ENCODE measurements at regions not wholly inside any gene's neighbourhood (a gene's known extent, or its start where the extent isn't known, plus 50 kb on each side); places are given as distances from the start of the nearest gene placed in this dataset.
"Not testable (repeated sequence)": the region's sequence is repeated elsewhere in the genome, so short reads cannot be mapped to it uniquely, and the experiment has no call there.

DNA sequence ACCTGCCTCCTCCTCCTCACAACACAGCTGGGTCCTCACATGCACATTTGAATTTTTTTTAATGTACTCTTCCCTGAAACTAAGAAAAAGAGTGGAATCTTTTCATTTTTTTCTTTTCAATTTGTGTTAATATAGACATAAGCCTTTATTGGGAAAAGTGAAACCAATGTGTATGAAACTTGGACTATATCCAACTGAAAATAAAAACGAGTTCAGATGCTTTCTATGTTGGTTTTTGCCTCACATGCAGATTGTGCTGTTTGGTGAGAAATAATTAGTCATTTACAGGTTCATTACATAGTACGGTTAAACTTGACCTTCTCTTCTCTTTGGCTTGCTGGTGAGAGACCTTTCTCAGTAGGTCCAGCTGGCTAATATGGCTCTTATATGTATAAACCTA lies 515.2 kb upstream of the FANCL start:
- no peaks in the 10 kb centered on the region for H3K36me3 ChIP-seq (ENCODE audit: insufficient read depth, low read length)
- H3K4me2 ChIP-seq (ENCODE audit: low read length): no peak overlapping the region
- H3K79me2 ChIP-seq (replicated peaks; ENCODE audit: insufficient read depth, low read length): no peaks in the 10 kb centered on the region
- H3F3A ChIP-seq (ENCODE audit: insufficient read depth, low read length, poor library complexity, severe bottlenecking): no peaks in the 10 kb centered on the region
- H3K9me3 ChIP-seq (ENCODE audit: low read length): peaks cover 7% of the 10 kb centered on the region
- H3K27ac ChIP-seq (ENCODE audit: low read length): no peak overlapping the region
- no peaks in the 10 kb centered on the region for H3K27me3 ChIP-seq (ENCODE audit: insufficient read depth, low read depth, low read length)
- H3K9ac ChIP-seq (ENCODE audit: low read length): no peak overlapping the region
- H3K9me2 ChIP-seq (ENCODE audit: insufficient read depth, low read length): no peaks in the 10 kb centered on the region
- no peak overlapping the region for H2AFZ ChIP-seq (ENCODE audit: low read depth, low read length)
- H4K20me1 ChIP-seq (ENCODE audit: insufficient read depth): no peaks in the 10 kb centered on the region
- H3K4me3 ChIP-seq (ENCODE audit: low read length): no peak overlapping the region
- no peak for TF ChIP-seq SMC3 (conservative IDR thresholded peaks at IDR 0.05; ENCODE audit: poor library complexity)
- no peak for TF ChIP-seq MXI1 (conservative IDR thresholded peaks at IDR 0.05; ENCODE audit: poor library complexity, severe bottlenecking)
- no peak for TF ChIP-seq EP300 (conservative IDR thresholded peaks at IDR 0.05; ENCODE audit: poor library complexity, severe bottlenecking)
- TF ChIP-seq TAF1 (IDR thresholded peaks at IDR 0.05; ENCODE audit: low read depth): no peak
- no peak for TF ChIP-seq EZH2 (IDR thresholded peaks at IDR 0.05; ENCODE audit: borderline replicate concordance, insufficient read depth, low read length, poor library complexity, severe bottlenecking)
- TF ChIP-seq, protein P1, sequence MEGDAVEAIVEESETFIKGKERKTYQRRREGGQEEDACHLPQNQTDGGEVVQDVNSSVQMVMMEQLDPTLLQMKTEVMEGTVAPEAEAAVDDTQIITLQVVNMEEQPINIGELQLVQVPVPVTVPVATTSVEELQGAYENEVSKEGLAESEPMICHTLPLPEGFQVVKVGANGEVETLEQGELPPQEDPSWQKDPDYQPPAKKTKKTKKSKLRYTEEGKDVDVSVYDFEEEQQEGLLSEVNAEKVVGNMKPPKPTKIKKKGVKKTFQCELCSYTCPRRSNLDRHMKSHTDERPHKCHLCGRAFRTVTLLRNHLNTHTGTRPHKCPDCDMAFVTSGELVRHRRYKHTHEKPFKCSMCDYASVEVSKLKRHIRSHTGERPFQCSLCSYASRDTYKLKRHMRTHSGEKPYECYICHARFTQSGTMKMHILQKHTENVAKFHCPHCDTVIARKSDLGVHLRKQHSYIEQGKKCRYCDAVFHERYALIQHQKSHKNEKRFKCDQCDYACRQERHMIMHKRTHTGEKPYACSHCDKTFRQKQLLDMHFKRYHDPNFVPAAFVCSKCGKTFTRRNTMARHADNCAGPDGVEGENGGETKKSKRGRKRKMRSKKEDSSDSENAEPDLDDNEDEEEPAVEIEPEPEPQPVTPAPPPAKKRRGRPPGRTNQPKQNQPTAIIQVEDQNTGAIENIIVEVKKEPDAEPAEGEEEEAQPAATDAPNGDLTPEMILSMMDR (IDR thresholded peaks at IDR 0.05; ENCODE audit: poor library complexity, severe bottlenecking): no peak
- TF ChIP-seq RAD21 (conservative IDR thresholded peaks at IDR 0.05): no peak
- no peak for TF ChIP-seq POLR2AphosphoS5 (IDR thresholded peaks at IDR 0.05)
- TF ChIP-seq, protein P2, sequence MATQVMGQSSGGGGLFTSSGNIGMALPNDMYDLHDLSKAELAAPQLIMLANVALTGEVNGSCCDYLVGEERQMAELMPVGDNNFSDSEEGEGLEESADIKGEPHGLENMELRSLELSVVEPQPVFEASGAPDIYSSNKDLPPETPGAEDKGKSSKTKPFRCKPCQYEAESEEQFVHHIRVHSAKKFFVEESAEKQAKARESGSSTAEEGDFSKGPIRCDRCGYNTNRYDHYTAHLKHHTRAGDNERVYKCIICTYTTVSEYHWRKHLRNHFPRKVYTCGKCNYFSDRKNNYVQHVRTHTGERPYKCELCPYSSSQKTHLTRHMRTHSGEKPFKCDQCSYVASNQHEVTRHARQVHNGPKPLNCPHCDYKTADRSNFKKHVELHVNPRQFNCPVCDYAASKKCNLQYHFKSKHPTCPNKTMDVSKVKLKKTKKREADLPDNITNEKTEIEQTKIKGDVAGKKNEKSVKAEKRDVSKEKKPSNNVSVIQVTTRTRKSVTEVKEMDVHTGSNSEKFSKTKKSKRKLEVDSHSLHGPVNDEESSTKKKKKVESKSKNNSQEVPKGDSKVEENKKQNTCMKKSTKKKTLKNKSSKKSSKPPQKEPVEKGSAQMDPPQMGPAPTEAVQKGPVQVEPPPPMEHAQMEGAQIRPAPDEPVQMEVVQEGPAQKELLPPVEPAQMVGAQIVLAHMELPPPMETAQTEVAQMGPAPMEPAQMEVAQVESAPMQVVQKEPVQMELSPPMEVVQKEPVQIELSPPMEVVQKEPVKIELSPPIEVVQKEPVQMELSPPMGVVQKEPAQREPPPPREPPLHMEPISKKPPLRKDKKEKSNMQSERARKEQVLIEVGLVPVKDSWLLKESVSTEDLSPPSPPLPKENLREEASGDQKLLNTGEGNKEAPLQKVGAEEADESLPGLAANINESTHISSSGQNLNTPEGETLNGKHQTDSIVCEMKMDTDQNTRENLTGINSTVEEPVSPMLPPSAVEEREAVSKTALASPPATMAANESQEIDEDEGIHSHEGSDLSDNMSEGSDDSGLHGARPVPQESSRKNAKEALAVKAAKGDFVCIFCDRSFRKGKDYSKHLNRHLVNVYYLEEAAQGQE (IDR thresholded peaks at IDR 0.05; ENCODE audit: borderline replicate concordance): no peak

DNA sequence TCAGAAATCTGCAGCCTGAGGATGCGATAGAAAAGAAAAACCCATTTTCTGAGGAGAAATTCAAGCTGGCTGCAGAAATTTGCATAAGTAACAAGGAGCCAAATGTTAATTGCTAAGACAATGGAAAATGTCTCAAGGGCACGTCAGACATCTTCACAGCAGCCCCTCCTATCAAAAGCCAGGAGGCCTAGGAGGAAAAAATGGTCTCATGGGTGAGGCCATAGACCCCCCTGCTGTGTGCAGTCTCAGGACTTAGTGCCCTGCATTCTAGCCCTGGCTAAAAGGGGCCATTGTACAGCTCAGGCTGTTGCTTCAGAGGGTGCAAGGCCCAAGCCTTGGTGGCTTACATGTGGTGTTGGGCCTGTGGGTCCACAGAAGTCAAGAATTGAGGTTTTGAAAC lies 511.4 kb upstream of the FANCL start:
- not testable (repeated sequence) for H3F3A ChIP-seq (ENCODE audit: insufficient read depth, low read length, poor library complexity, severe bottlenecking); H3K4me3 ChIP-seq (ENCODE audit: low read length); H3K36me3 ChIP-seq (ENCODE audit: insufficient read depth, low read length); H4K20me1 ChIP-seq (ENCODE audit: insufficient read depth); H3K9me3 ChIP-seq (ENCODE audit: low read length); H3K4me2 ChIP-seq (ENCODE audit: low read length); H3K9me2 ChIP-seq (ENCODE audit: insufficient read depth, low read length); H2AFZ ChIP-seq (ENCODE audit: low read depth, low read length); H3K27me3 ChIP-seq (ENCODE audit: insufficient read depth, low read depth, low read length); H3K79me2 ChIP-seq (replicated peaks; ENCODE audit: insufficient read depth, low read length); H3K9ac ChIP-seq (ENCODE audit: low read length); H3K27ac ChIP-seq (ENCODE audit: low read length)

DNA sequence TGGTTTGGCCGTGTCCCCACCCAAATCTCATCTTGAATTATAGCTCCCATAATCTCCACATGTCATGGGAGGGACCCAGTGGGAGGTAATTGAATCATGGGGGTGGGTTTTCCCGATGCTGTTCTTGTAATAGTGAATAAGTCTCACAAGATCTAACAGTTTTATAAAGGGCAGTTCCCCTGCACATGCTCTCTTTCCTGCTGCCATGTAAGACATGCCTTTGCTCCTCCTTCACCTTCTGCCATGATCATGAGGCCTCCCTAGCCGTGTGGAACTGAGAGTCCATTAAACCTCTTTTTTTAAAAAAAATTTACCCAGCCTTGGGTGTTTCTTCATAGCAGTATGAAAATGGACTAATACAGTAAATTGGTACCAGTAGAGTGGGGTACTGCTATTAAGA lies 510.6 kb upstream of the FANCL start:
- not testable (repeated sequence) for H3K27me3 ChIP-seq (ENCODE audit: insufficient read depth, low read depth, low read length); H3K9me2 ChIP-seq (ENCODE audit: insufficient read depth, low read length); H3F3A ChIP-seq (ENCODE audit: insufficient read depth, low read length, poor library complexity, severe bottlenecking); H3K4me2 ChIP-seq (ENCODE audit: low read length); H3K4me3 ChIP-seq (ENCODE audit: low read length); H3K9ac ChIP-seq (ENCODE audit: low read length); H2AFZ ChIP-seq (ENCODE audit: low read depth, low read length); H4K20me1 ChIP-seq (ENCODE audit: insufficient read depth); H3K36me3 ChIP-seq (ENCODE audit: insufficient read depth, low read length); H3K79me2 ChIP-seq (replicated peaks; ENCODE audit: insufficient read depth, low read length); H3K27ac ChIP-seq (ENCODE audit: low read length); H3K9me3 ChIP-seq (ENCODE audit: low read length)
